Lower lobe of right lung (tissue), 2 donors: ENCODE measurements at regions not wholly inside any gene's neighbourhood (a gene's known extent, or its start where the extent isn't known, plus 50 kb on each side); places are given as distances from the start of the nearest gene placed in this dataset.

Experiments used
- ATAC-seq, 2 donors: fragments of 200-7000 bp; cut with Tn5 transposase; one replicate each; pipeline ENCODE4 v1.9.1; 2020 to 2022; ENCODE audit warnings: mild to moderate bottlenecking in 2 of 2, moderate library complexity in 2 of 2
- DNase-seq: peaks from one replicate; pipeline ENCODE4 v3.0.0-alpha.2; 2020
- H3K27ac ChIP-seq: fragments of 200-600 bp; one replicate; pipeline ENCODE4 v1.8.0; 2022
- H3K27me3 ChIP-seq: fragments of 200-600 bp; one replicate; pipeline ENCODE4 v1.8.0; 2022; ENCODE audit warnings: low read depth
- H3K36me3 ChIP-seq: fragments of 200-600 bp; one replicate; pipeline ENCODE4 v1.8.0; 2022; ENCODE audit warnings: mild to moderate bottlenecking
- H3K4me1 ChIP-seq: fragments of 200-600 bp; one replicate; pipeline ENCODE4 v1.8.0; 2022
- H3K4me3 ChIP-seq: fragments of 200-600 bp; one replicate; pipeline ENCODE4 v1.8.0; 2022; ENCODE audit warnings: mild to moderate bottlenecking
- H3K9me3 ChIP-seq: fragments of 200-600 bp; one replicate; pipeline ENCODE4 v1.8.0; 2022
- CTCF ChIP-seq: fragments of 200-600 bp; IDR thresholded peaks from one replicate; pipeline ENCODE4 v1.8.0; 2022; ENCODE audit warnings: antibody characterized with exemption, mild to moderate bottlenecking
- intact Hi-C: fragments of 100-400 bp; cut with DNase I; formaldehyde crosslinking; loops from one replicate; pipeline ENCODE4 v1.11.0; 2022
- donor health status: DM: no; HTN: yes; CAD: no; lungs with severe emphysema.

DNA sequence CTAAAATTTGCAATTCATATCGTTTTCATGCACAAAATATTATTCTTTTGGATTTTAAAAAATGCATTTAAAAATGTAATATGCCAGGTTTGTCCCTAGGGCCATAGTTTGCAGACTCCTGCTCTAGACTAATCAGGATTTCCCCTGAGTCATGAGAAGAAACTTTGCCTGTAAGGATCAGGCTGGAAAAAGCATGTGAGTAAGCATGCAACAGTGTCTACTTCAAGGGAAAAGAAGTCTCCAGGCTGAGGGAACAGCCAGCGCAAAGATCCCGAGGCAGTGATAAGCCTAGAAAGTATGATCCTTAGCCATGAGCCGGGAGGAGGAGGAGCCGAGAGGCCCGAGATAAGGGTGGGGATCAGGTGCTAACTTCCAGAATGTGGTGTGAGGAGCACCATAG lies 382.8 kb upstream of the CFAP20DC start:
- no peak for ATAC-seq
- intact Hi-C loops = no loop called here
- no peaks in the 10 kb centered on the region for H3K27me3 ChIP-seq
- H3K4me1 ChIP-seq = no peaks in the 10 kb centered on the region
- DNase-seq = no peak
- no peak overlapping the region for H3K27ac ChIP-seq
- TF ChIP-seq CTCF = no peak
- H3K4me3 ChIP-seq = no peak overlapping the region
- no peaks in the 10 kb centered on the region for H3K36me3 ChIP-seq
- no peaks in the 10 kb centered on the region for H3K9me3 ChIP-seq

GRCh38 chr3:59430341-59430740 lies 380.5 kb upstream of the CFAP20DC start:
- ATAC-seq = no peak

DNA sequence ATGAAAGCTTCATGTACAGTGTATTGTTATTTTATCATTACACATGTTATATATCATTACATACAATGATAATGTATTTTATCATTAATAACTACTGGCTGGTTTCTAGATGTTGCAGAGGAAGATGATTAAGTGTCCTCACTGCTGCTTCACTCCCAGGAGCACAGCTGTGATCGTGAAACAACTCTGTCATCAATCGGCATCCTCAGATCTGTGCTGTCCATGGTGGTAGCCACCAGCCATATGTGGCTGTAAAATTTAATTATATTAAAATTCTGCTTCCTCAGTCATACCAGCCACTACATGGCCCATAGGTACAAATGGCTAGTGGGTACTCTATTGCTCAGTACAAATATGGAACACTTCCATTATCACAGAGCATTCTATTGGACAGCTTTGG lies 379.4 kb upstream of the CFAP20DC start:
- no peak for TF ChIP-seq CTCF
- Histone ChIP-seq H3K27ac (no peak overlapping the region), H3K4me3 (no peak overlapping the region), H3K9me3 (no peaks in the 10 kb centered on the region), H3K27me3 (no peaks in the 10 kb centered on the region), H3K4me1 (no peaks in the 10 kb centered on the region), H3K36me3 (no peaks in the 10 kb centered on the region)
- DNase-seq = no peak
- ATAC-seq = no peak
- intact Hi-C loops = no loop called here

More at GRCh38 chr3:59430341-59430740, 380.5 kb upstream of the CFAP20DC start:
- Histone ChIP-seq H3K27me3 (no peaks in the 10 kb centered on the region), H3K27ac (no peak overlapping the region), H3K36me3 (no peaks in the 10 kb centered on the region), H3K9me3 (no peaks in the 10 kb centered on the region), H3K4me1 (no peaks in the 10 kb centered on the region), H3K4me3 (no peak overlapping the region)
- intact Hi-C loops = no loop called here
- DNase-seq = no peak
- no peak for TF ChIP-seq CTCF

GRCh38 chr3:59426821-59427565 lies 377.2 kb upstream of the CFAP20DC start:
- no peak for DNase-seq
- peak in 1 of 2 donors; percentile 29 for ATAC-seq
- no peaks in the 10 kb centered on the region for H3K36me3 ChIP-seq
- no peak for TF ChIP-seq CTCF
- H3K4me1 ChIP-seq = no peaks in the 10 kb centered on the region
- no peak overlapping the region for H3K27ac ChIP-seq
- H3K9me3 ChIP-seq = no peaks in the 10 kb centered on the region
- no peak overlapping the region for H3K4me3 ChIP-seq
- intact Hi-C loops = no loop called here
- H3K27me3 ChIP-seq = no peaks in the 10 kb centered on the region

DNA sequence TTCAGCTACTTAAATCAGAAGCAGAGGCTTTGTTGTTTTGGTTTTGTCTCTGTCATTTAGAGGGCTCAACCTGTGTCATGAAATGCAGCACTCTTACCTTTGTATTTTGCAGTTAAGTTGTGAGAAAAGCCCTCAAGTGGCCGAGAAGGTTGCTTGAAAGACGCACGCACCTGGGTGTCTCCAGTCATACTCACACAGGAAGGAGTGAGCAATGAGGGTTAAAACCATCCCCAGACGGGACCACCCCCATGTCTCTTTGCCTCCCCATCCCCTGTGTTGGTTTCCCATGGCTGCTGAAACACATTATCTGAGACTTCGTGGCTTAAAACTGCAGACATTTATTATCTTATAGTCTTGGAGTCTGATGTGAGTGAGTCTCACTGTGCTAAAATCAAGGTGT lies 376.1 kb upstream of the CFAP20DC start:
- H3K4me1 ChIP-seq = no peaks in the 10 kb centered on the region
- H3K4me3 ChIP-seq = no peak overlapping the region
- H3K27ac ChIP-seq = no peak overlapping the region
- no peak for TF ChIP-seq CTCF
- intact Hi-C loops = no loop called here
- ATAC-seq = no peak
- no peak for DNase-seq
- no peaks in the 10 kb centered on the region for H3K36me3 ChIP-seq
- H3K9me3 ChIP-seq = no peaks in the 10 kb centered on the region
- H3K27me3 ChIP-seq = no peaks in the 10 kb centered on the region
